Spinal cord (tissue), 9 donors: ENCODE measurements at regions not wholly inside any gene's neighbourhood (a gene's known extent, or its start where the extent isn't known, plus 50 kb on each side); places are given as distances from the start of the nearest gene placed in this dataset.

ENCODE experiments used
- DNase-seq, 6 donors: peaks; one replicate each; pipeline versions ENCODE4 v3.0.0 to v3.0.0-alpha.2; 2013 to 2015; ENCODE audit warnings: low spot score in 6 of 6, low read depth in 4 of 6
- H3K27ac ChIP-seq: one replicate; pipeline ENCODE4 v1.5.1; 2013; ENCODE audit warnings: low read depth, low read length, control low read depth
- H3K27me3 ChIP-seq: one replicate; pipeline ENCODE4 v1.6.1; 2013; ENCODE audit warnings: low read length; ENCODE audit not compliant: control insufficient read depth, insufficient read depth
- H3K36me3 ChIP-seq: one replicate; pipeline ENCODE4 v1.6.1; 2013; ENCODE audit warnings: low read length; ENCODE audit not compliant: control insufficient read depth, insufficient read depth
- H3K4me1 ChIP-seq: one replicate; pipeline ENCODE4 v1.6.1; 2013; ENCODE audit warnings: low read length; ENCODE audit not compliant: control insufficient read depth, insufficient read depth
- H3K4me3 ChIP-seq: one replicate; pipeline ENCODE4 v1.5.1; 2013; ENCODE audit warnings: low read depth, low read length, control low read depth
- H3K9me3 ChIP-seq: one replicate; pipeline ENCODE4 v1.6.1; 2013; ENCODE audit warnings: low read length; ENCODE audit not compliant: control insufficient read depth, insufficient read depth
- WGBS: methylation state at CpG from one replicate; pipeline ENCODE4 v1.1.5; 2013; ENCODE audit warnings: missing lambda C conversion rate; ENCODE audit not compliant: insufficient coverage; 5-methylcytosine and 5-hydroxymethylcytosine counted together
- donor health status: healthy.

DNA sequence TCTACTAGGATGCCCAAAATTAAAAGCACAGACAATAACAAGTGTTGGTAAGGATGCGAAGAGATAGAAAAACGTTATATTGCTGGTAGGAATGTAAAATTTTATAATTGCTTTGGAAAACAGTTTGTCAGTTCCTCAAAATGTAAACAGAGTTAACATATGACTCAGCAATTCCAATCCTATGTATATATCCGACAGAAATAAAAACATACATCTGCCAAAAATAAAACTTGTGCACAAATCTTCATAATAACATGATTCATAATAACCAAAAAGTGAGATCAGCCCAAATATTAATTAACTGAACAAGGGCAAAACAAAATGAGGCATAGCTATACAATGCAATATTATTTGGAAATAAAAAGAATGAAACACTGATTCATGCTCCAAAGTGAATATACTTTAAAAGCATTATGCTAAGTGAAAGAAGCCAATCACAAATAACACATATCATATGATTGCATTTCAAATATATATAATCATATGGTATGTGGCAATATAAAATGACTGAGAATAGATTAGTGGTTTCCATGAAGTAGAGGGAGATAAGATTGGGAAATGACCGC, 609.3 kb downstream of the IGSF11 start:
- WGBS: 100% methylated on average over 1 of the region's 4 CpGs
- no peak overlapping the region for H3K4me3 ChIP-seq
- no peaks in the 10 kb centered on the region for H3K4me1 ChIP-seq
- H3K27ac ChIP-seq: no peak overlapping the region
- H3K36me3 ChIP-seq: no peaks in the 10 kb centered on the region
- no peaks in the 10 kb centered on the region for H3K9me3 ChIP-seq
- no peak for DNase-seq
- H3K27me3 ChIP-seq: no peaks in the 10 kb centered on the region

DNA sequence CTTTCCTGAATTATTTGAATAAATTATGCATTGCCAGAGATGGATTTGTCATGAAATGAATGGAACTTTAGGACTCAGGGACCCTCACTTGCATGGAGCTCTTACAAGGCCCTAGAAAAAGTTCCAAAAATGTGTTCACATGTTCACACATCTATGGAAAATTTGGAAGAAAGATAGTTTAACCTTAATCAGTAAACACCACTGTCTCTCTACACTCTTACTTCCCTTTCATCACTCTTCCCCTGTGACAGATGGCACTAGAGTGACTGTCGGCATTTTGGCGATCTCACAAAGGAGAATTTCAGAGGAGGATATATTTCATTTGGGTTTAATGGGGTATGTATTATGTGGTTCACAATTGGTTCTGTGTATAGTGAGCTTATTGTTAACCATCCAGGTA, 600.8 kb downstream of the IGSF11 start:
- no CpG with 5 or more reads among the region's 2 CpGs for WGBS

DNA sequence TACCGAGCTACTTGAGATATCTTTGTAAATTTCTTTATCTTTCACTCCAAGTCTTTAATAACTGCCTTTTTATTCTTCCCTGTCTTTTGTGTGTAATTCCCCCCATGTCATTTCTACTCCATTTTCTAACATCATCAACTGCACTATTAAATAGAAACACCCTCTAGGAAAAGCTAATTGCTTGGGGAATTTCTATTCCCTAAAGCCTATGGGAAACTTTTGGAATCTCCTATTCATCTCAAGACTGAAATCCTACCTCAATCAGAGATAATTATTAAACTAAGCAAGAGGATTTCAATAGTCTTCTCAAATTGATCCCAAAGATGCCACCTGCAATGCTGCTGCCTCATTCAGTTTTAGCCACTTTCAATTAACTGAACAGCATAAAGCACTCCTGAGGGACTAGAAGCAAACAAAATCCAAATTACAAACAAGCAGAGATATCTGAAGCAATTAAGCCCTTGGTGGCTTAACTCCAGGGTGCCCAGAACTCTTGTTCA, 598.7 kb downstream of the IGSF11 start:
- H3K4me3 ChIP-seq: no peak overlapping the region
- H3K9me3 ChIP-seq: no peaks in the 10 kb centered on the region
- H3K36me3 ChIP-seq: no peaks in the 10 kb centered on the region
- no peak overlapping the region for H3K27ac ChIP-seq
- no peaks in the 10 kb centered on the region for H3K4me1 ChIP-seq
- WGBS: no CpG with 5 or more reads among the region's 1 CpG
- no peaks in the 10 kb centered on the region for H3K27me3 ChIP-seq
- DNase-seq: peak in 4 of 6 donors; percentile 6 to 94 (median 46)

More for the DNA sequence above, 600.8 kb downstream of the IGSF11 start:
- Histone ChIP-seq H3K36me3 (no peaks in the 10 kb centered on the region), H3K27me3 (no peaks in the 10 kb centered on the region), H3K27ac (no peak overlapping the region), H3K9me3 (no peaks in the 10 kb centered on the region), H3K4me1 (no peaks in the 10 kb centered on the region), H3K4me3 (no peak overlapping the region)
- DNase-seq: peak in 2 of 6 donors; percentile 6 to 56

DNA sequence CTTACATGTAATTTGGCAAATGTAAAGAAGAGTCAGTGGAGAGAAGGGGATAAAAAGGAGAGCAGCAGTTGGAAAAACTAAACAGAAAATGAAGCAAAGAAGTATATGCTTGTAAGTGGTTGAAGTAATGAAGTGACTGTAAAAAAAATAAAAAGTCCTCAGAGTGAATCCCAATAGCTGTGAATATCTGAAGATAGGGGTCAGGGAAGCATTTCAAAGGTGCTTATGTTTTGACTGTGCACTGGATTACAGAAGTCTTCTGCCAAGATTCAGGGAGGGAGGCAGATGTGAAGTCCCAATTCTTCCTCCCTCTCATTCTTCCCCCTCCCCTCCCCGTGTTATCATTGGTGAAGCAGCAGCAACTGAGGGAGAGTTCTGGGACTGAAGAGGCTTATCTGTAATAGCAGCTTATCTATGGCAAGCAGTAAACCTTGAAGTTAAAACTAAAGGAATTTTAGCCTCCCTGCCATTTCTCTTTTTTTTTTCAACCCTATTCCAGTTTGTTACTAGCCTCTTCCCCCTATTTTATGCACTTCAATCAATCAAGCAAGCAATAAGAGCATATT, 597.9 kb downstream of the IGSF11 start:
- H3K27ac ChIP-seq: no peak overlapping the region
- no peaks in the 10 kb centered on the region for H3K27me3 ChIP-seq
- H3K4me3 ChIP-seq: no peak overlapping the region
- no peaks in the 10 kb centered on the region for H3K36me3 ChIP-seq
- H3K4me1 ChIP-seq: no peaks in the 10 kb centered on the region
- DNase-seq: peak in 2 of 6 donors; percentile 3 to 63
- WGBS: no CpG with 5 or more reads among the region's 1 CpG
- no peaks in the 10 kb centered on the region for H3K9me3 ChIP-seq

DNA sequence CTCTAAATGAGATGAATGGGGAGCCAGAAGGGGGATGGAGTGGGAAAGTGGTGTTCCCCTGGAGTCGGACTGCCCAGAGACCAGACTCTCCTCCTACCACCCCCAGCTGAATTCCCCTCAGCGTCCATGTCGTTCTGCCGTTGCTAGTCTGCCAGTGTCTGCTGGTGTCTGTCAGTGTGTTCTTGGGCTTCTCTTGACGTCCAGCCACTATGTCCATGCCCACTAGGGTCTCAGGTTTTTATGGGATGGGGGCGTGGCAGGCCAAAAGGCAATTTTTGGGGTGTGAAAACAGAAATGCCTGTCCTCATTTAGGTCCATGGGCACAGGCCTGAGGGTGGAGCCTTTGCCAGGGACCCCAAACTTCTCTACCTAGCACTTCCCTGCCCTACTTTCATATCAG, 589.6 kb downstream of the IGSF11 start:
- Histone ChIP-seq H3K27ac (no peak overlapping the region), H3K4me1 (no peaks in the 10 kb centered on the region), H3K27me3 (no peaks in the 10 kb centered on the region), H3K4me3 (no peak overlapping the region), H3K9me3 (no peaks in the 10 kb centered on the region), H3K36me3 (no peaks in the 10 kb centered on the region)
- DNase-seq: no peak
- WGBS: 90% methylated on average over 4 of the region's 6 CpGs

DNA sequence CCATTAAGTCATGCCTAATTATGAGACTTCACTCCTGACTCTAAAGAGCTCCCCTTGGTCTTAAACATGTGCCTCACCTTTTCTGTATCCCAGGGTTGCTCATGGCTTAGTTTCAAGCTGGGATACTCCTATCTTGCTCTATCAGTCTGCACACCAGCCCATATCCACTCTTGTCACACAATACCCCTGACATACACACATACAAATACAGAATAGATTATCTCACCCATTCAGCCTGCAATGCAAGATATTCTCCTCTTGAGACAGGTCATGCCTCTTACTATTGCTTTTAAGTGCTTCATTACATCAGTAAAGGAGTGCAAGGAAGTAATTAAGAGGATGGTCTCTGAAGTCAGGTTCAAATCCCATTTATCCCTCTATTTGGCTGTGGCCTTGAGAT, 587.3 kb downstream of the IGSF11 start:
- Histone ChIP-seq H3K27me3 (no peaks in the 10 kb centered on the region), H3K36me3 (no peaks in the 10 kb centered on the region), H3K27ac (no peak overlapping the region), H3K9me3 (peaks cover 7% of the 10 kb centered on the region), H3K4me3 (no peak overlapping the region), H3K4me1 (no peaks in the 10 kb centered on the region)
- DNase-seq: peak in 1 of 6 donors; percentile 53

DNA sequence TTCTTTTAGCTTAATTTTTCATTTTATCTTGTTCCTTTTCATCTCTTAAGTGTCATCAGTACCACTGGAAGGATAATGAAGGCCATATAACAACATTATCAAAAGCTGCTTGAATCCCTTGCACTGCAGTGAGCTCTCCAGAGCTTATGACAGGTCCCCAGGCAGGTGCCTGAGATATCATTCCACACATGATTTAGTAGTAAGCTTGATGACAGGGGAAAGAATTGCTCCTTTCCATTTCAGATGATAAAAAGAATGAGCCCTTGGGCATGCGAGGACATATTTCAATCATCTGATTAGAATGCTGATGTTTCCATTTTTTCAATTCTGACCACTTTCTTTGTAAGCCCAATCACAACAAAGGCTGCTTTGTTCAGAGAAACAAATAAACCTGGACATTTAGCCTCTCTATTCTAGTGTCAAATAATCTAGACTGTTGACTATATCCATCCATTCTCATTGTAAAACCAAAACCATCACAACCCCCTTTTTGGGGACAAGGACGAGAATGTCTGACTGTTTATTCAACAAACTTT, 567.8 kb downstream of the IGSF11 start:
- DNase-seq: no peak
- Histone ChIP-seq H3K36me3 (no peaks in the 10 kb centered on the region), H3K27ac (no peak overlapping the region), H3K4me1 (no peaks in the 10 kb centered on the region), H3K4me3 (no peak overlapping the region), H3K9me3 (no peaks in the 10 kb centered on the region), H3K27me3 (no peaks in the 10 kb centered on the region)
- WGBS: no CpG with 5 or more reads among the region's 2 CpGs

DNA sequence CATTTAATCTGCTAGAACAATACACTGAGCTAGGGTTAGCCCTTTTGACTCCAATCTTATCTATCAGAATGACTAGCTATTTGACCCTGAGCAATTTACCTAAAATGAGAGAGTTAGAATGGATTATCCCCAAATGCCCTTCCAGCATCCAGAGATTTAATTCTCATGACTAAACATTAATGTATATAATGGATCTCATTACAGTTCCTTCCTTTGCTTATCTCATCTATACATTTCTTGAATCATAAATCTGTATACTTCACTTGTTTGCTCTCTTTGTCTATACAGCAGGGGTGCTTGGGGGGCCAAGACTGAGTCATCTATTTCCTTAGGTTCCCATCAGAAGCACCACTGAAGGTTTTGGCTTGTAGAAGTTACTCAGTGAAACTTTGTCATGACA, 565.8 kb downstream of the IGSF11 start:
- H3K4me1 ChIP-seq: no peaks in the 10 kb centered on the region
- H3K27me3 ChIP-seq: no peaks in the 10 kb centered on the region

DNA sequence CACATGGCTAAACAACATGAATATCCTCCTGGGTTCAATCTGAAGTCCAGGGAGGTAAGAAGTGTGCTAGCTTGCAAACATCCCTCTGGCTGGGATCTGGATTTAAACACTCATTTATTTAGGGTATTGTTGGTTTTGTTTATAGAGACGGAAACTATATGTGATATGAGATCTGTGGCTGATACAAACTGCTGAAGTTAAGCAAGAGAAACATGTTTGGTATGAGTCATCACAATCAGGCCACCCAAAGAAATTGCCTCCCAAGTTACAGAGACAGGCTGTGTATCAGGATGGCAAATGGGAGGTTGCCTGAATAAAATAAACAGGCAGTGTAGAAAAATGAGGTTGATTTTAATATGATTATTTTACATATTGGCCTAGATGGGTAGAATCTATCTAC, 562.1 kb downstream of the IGSF11 start:
- Histone ChIP-seq H3K27ac (no peak overlapping the region), H3K27me3 (no peaks in the 10 kb centered on the region), H3K4me3 (no peak overlapping the region), H3K4me1 (no peaks in the 10 kb centered on the region), H3K36me3 (no peaks in the 10 kb centered on the region), H3K9me3 (no peaks in the 10 kb centered on the region)
- no CpG with 5 or more reads among the region's 1 CpG for WGBS
- no peak for DNase-seq

More for the DNA sequence above, 565.8 kb downstream of the IGSF11 start:
- H3K4me3 ChIP-seq: no peak overlapping the region
- H3K27ac ChIP-seq: no peak overlapping the region
- H3K9me3 ChIP-seq: no peaks in the 10 kb centered on the region
- no peak for DNase-seq
- no peaks in the 10 kb centered on the region for H3K36me3 ChIP-seq

DNA sequence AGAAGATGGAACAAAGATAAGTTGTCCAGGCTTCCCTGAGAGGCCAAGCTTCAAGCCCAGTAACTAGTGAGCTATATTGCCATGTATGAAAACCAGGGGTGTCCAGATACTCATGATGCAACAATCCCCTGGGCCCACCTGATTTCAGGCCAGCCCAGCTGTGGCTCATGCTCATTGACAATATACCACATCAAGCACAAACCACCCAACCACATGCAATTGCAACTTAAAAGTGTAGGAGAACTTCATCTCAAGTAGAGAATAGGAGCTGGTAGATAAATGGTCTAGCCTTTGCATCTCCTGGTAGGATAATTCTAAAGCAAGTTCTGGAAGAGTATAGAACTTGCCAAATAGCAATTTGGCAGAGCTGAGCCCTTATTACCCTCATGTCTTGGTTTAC, 561.3 kb downstream of the IGSF11 start:
- H3K9me3 ChIP-seq: no peaks in the 10 kb centered on the region
- no peaks in the 10 kb centered on the region for H3K27me3 ChIP-seq
- H3K4me3 ChIP-seq: no peak overlapping the region
- H3K27ac ChIP-seq: no peak overlapping the region
- no peaks in the 10 kb centered on the region for H3K4me1 ChIP-seq
- H3K36me3 ChIP-seq: no peaks in the 10 kb centered on the region
- no peak for DNase-seq
